Right atrium auricular region (tissue), 2 donors: ENCODE measurements at regions not wholly inside any gene's neighbourhood (a gene's known extent, or its start where the extent isn't known, plus 50 kb on each side); places are given as distances from the start of the nearest gene placed in this dataset.

Experiments
- DNase-seq: peaks from one replicate; pipeline ENCODE4 v3.0.0-alpha.2; 2019; ENCODE audit warnings: low spot score
- H3K27ac ChIP-seq, 2 donors: fragments of 200-600 bp; sonication (generic); 1 replicate in 1 of 2; 2 replicates in 1 of 2; pipeline ENCODE4 v1.5.1; 2016 to 2019
- H3K27me3 ChIP-seq, 2 donors: fragments of 200-600 bp; sonication (generic); one replicate each; pipeline versions ENCODE4 v1.5.1 to v1.6.0; 2017 to 2019
- H3K36me3 ChIP-seq: fragments of 200-600 bp; sonication (generic); one replicate; pipeline ENCODE4 v1.5.1; 2016
- H3K4me1 ChIP-seq, 2 donors: fragments of 200-600 bp; sonication (generic); one replicate each; pipeline versions ENCODE4 v1.5.1 to v1.6.0; 2017 to 2019
- H3K4me3 ChIP-seq, 2 donors: fragments of 200-600 bp; sonication (generic); 1 replicate in 1 of 2; 2 replicates in 1 of 2; pipeline ENCODE4 v1.5.1; 2017 to 2019; ENCODE audit warnings: mild to moderate bottlenecking in 1 of 2, moderate library complexity in 1 of 2
- H3K9me3 ChIP-seq, 2 donors: fragments of 200-600 bp; sonication (generic); one replicate each; pipeline ENCODE4 v1.5.1; 2019
- TF ChIP-seq, protein P1 (sequence below), 2 donors: fragments of 200-600 bp; sonication (generic); IDR thresholded peaks; one replicate each; pipeline ENCODE4 v1.5.1; 2019; ENCODE audit warnings: antibody characterized with exemption in 2 of 2

DNA sequence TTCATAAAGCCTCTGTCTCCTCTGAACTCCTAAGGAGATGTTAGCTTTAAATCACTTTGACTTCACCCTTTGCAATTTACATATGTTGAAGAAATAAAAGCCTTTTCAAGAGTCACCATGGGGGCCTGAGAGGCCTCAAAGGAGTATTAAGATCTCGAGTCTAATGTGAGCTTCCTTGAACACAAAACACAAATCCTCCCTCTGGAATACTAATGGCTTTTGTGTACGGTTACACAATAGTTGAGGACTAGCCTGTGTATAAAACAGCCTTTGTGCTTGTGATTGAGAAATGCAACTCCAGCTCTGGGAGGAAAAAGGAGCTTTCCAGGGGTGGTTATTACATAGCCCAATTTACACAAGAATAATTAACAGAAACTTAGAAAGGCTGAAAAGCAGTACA lies 1140.2 kb downstream of the CDH11 start:
- H3K4me1 ChIP-seq: no peaks in the 10 kb centered on the region
- H3K27me3 ChIP-seq: no peaks in the 10 kb centered on the region
- no peak overlapping the region for H3K4me3 ChIP-seq
- no peaks in the 10 kb centered on the region for H3K9me3 ChIP-seq
- TF ChIP-seq, protein P1, sequence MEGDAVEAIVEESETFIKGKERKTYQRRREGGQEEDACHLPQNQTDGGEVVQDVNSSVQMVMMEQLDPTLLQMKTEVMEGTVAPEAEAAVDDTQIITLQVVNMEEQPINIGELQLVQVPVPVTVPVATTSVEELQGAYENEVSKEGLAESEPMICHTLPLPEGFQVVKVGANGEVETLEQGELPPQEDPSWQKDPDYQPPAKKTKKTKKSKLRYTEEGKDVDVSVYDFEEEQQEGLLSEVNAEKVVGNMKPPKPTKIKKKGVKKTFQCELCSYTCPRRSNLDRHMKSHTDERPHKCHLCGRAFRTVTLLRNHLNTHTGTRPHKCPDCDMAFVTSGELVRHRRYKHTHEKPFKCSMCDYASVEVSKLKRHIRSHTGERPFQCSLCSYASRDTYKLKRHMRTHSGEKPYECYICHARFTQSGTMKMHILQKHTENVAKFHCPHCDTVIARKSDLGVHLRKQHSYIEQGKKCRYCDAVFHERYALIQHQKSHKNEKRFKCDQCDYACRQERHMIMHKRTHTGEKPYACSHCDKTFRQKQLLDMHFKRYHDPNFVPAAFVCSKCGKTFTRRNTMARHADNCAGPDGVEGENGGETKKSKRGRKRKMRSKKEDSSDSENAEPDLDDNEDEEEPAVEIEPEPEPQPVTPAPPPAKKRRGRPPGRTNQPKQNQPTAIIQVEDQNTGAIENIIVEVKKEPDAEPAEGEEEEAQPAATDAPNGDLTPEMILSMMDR (IDR thresholded peaks at IDR 0.05): no peak
- no peaks in the 10 kb centered on the region for H3K36me3 ChIP-seq
- no peak for DNase-seq
- no peak overlapping the region for H3K27ac ChIP-seq

GRCh38 chr16:63980763-63981162 lies 1141.1 kb downstream of the CDH11 start:
- no peaks in the 10 kb centered on the region for H3K27me3 ChIP-seq
- DNase-seq: no peak

GRCh38 chr16:63978240-63978639 lies 1143.6 kb downstream of the CDH11 start:
- TF ChIP-seq, protein P1 (IDR thresholded peaks at IDR 0.05): no peak
- H3K36me3 ChIP-seq: no peaks in the 10 kb centered on the region

More at GRCh38 chr16:63980763-63981162, 1141.1 kb downstream of the CDH11 start:
- TF ChIP-seq, protein P1 (IDR thresholded peaks at IDR 0.05): no peak
- H3K4me3 ChIP-seq: no peak overlapping the region
- no peaks in the 10 kb centered on the region for H3K9me3 ChIP-seq
- H3K36me3 ChIP-seq: no peaks in the 10 kb centered on the region
- no peaks in the 10 kb centered on the region for H3K4me1 ChIP-seq
- H3K27ac ChIP-seq: no peak overlapping the region

GRCh38 chr16:63976345-63976744 lies 1145.5 kb downstream of the CDH11 start:
- Histone ChIP-seq H3K27ac (no peak overlapping the region), H3K27me3 (no peaks in the 10 kb centered on the region), H3K4me3 (no peak overlapping the region), H3K9me3 (no peaks in the 10 kb centered on the region), H3K36me3 (no peaks in the 10 kb centered on the region), H3K4me1 (no peaks in the 10 kb centered on the region)
- TF ChIP-seq, protein P1 (IDR thresholded peaks at IDR 0.05): no peak
- no peak for DNase-seq

More at GRCh38 chr16:63978240-63978639, 1143.6 kb downstream of the CDH11 start:
- Histone ChIP-seq H3K27ac (no peak overlapping the region), H3K4me1 (no peaks in the 10 kb centered on the region), H3K9me3 (no peaks in the 10 kb centered on the region), H3K4me3 (no peak overlapping the region), H3K27me3 (no peaks in the 10 kb centered on the region)
- DNase-seq: no peak

DNA sequence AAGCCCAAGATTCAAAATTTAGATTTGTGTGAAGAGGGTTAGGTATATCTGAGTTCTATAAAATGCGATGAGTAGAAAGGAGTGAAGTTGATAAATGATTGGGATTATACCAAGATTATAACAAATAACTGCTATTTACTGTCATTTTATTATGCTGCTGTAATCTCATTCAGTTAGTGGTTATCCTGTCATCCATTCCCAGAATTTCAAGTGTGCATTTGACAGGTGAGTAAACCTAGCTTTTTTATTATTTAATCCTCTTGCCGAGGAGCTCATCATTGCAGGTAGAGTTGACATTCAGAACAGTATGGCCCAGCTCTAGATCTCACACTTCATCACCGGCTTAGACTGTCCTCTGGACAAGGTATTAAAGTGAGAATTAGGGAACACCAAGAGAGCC lies 1146.2 kb downstream of the CDH11 start:
- Histone ChIP-seq H3K27me3 (no peaks in the 10 kb centered on the region), H3K4me3 (no peak overlapping the region), H3K4me1 (no peaks in the 10 kb centered on the region), H3K36me3 (no peaks in the 10 kb centered on the region), H3K9me3 (no peaks in the 10 kb centered on the region), H3K27ac (no peak overlapping the region)
- DNase-seq: no peak
- TF ChIP-seq, protein P1 (IDR thresholded peaks at IDR 0.05): no peak

GRCh38 chr16:63967966-63968365 lies 1153.9 kb downstream of the CDH11 start:
- no peaks in the 10 kb centered on the region for H3K27me3 ChIP-seq
- TF ChIP-seq, protein P1 (IDR thresholded peaks at IDR 0.05): no peak
- H3K4me1 ChIP-seq: no peaks in the 10 kb centered on the region
- no peak overlapping the region for H3K4me3 ChIP-seq
- H3K27ac ChIP-seq: no peak overlapping the region
- DNase-seq: no peak
- no peaks in the 10 kb centered on the region for H3K36me3 ChIP-seq
- H3K9me3 ChIP-seq: no peaks in the 10 kb centered on the region
